WTC11 (cell line): ENCODE measurements at regions not wholly inside any gene's neighbourhood (a gene's known extent, or its start where the extent isn't known, plus 50 kb on each side); places are given as distances from the start of the nearest gene placed in this dataset.

Experiments used
- JUN ChIP-seq: sonication (generic); formaldehyde crosslinking; IDR thresholded peaks from 2 replicates; pipeline ENCODE4 v1.8.0; 2023; ENCODE audit warnings: mild to moderate bottlenecking, missing genetic modification reagents
- MXD4 ChIP-seq: fragments of 250-450 bp; sonication (Bioruptor Pico); IDR thresholded peaks from 2 replicates; pipeline ENCODE4 v1.8.0; 2021; ENCODE audit warnings: mild to moderate bottlenecking, moderate library complexity, borderline replicate concordance
- NFYB ChIP-seq: sonication (generic); formaldehyde crosslinking; conservative IDR thresholded peaks from 2 replicates; pipeline ENCODE4 v1.8.0; 2022; ENCODE audit warnings: low read depth, missing genetic modification reagents
- NR1H2 ChIP-seq: sonication (generic); formaldehyde crosslinking; IDR thresholded peaks from 2 replicates; pipeline ENCODE4 v1.9.0; 2021; ENCODE audit warnings: mild to moderate bottlenecking, moderate library complexity, missing genetic modification reagents
- ZNF232 ChIP-seq: sonication (generic); formaldehyde crosslinking; IDR thresholded peaks from 2 replicates; pipeline ENCODE4 v1.8.0; 2022; ENCODE audit warnings: mild to moderate bottlenecking, missing genetic modification reagents
- ZNF423 ChIP-seq: fragments of 250-450 bp; sonication (Bioruptor Pico); IDR thresholded peaks from 2 replicates; pipeline ENCODE4 v2.1.2; 2022; ENCODE audit warnings: mild to moderate bottlenecking, moderate library complexity
- TF ChIP-seq, protein P1 (sequence below): fragments of 200-600 bp; IDR thresholded peaks from 2 replicates; pipeline ENCODE4 v1.8.0; 2022; ENCODE audit warnings: antibody characterized with exemption

DNA sequence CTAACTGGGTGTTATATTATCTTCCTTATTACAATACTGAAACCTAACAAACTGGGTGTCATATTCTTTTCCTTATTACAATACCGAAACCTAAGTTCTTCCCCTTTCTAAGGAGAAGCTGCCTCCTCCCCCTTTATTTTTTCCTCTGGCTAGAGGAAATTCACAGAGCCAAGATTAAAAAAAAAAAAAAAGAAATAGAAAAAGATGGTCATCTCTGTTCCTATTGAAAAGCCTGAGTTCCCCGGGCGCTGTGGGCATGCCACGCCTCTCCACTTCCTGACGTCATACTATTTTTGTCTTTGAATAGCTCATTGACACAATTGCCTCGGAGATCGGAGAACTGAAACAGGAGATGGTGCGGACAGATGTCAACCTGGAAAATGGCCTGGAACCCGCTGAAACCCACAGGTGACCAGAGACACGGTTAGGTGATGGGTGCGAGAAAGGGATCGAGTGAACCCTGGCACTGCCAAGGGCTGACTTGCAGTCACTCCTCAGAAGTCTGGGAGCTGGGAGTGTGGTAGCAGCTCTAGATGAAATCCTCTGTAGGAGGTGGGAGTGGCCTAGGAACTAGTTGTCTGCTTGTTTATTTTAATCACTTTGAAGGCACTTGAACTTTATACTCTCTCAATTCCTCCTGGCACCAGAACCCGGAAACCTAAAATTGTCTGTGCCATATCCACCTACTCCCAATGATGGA is 82.2 kb upstream of the NAA20 start:
- TF ChIP-seq JUN (CRISPR knock-in tag) (no peak), NR1H2 (CRISPR knock-in tag) (no peak), ZNF423 (CRISPR knock-in tag) (no peak), ZNF232 (CRISPR knock-in tag) (no peak), MXD4 (CRISPR knock-in tag) (no peak), NFYB (CRISPR knock-in tag) (no peak)
- TF ChIP-seq, protein P1, sequence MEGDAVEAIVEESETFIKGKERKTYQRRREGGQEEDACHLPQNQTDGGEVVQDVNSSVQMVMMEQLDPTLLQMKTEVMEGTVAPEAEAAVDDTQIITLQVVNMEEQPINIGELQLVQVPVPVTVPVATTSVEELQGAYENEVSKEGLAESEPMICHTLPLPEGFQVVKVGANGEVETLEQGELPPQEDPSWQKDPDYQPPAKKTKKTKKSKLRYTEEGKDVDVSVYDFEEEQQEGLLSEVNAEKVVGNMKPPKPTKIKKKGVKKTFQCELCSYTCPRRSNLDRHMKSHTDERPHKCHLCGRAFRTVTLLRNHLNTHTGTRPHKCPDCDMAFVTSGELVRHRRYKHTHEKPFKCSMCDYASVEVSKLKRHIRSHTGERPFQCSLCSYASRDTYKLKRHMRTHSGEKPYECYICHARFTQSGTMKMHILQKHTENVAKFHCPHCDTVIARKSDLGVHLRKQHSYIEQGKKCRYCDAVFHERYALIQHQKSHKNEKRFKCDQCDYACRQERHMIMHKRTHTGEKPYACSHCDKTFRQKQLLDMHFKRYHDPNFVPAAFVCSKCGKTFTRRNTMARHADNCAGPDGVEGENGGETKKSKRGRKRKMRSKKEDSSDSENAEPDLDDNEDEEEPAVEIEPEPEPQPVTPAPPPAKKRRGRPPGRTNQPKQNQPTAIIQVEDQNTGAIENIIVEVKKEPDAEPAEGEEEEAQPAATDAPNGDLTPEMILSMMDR, result no peak
